GM19099 (cell line): ENCODE measurements at regions not wholly inside any gene's neighbourhood (a gene's known extent, or its start where the extent isn't known, plus 50 kb on each side); places are given as distances from the start of the nearest gene placed in this dataset.
A peak's percentile ranks its signal among the peaks of the same experiment; 100 is the strongest.

Experiments
- POLR2A ChIP-seq: IDR thresholded peaks from 3 replicates; pipeline ENCODE4 v1.6.1; 2011; ENCODE audit warnings: low read depth; ENCODE audit not compliant: insufficient read length; ENCODE audit errors: extremely low read depth

DNA sequence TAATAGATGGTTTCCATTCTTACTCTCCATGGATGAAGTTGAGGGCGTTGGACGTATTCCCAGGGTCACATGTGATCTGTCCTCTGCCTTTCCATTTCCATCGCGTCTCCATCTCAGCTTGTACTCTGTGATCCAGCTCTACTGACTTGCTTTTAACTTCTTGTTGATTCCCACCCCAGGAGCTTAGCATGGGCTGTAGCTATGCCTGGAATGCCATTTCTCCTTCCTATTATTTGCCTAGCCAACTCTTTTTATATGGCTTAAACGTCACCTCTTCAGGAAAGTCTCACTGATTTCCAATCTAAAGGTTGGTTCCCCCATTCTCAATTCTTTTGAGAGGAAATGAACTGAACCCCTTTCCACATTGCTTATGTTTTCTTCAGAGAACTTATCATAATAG, 475.9 kb downstream of the XYLT1 start:
- no peak for TF ChIP-seq POLR2A

DNA sequence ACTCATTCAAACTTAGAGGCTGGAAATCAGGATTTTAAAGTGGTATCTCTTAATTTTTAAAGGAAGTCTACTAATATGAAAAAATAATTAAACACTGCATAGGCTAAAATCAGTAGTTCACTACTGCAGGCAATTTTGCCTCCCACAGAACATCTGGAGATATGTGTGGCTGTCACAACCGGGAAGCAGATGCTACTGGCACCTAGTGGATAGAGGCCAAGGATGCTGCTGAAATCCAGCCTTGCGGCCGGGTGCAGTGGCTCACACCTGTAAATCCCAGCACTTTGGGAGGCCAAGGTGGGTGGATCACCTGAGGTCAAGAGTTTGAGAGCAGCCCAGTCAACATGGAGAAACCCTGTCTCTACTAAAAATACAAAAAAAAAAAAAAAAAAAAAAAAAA, 473.9 kb downstream of the XYLT1 start:
- no peak for TF ChIP-seq POLR2A

DNA sequence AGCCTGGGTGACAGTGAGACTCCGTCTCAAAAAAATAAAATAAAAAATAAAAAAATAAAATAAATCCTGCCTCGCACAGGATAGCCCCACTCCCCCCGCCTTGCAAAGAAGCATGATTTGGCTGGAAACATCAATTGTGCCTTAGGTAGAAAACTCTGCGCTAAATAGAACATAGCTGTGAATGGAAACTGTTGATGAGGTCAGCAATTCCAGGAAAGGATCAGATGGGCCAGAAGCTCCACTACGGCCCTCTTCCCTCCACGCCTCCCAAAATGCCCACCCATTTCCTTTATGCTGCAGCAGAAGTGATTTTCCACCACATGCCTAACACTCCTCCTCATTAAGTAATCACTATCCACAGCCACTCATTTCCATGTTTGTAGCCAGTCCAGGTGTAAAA, 473.4 kb downstream of the XYLT1 start:
- TF ChIP-seq POLR2A, result no peak

DNA sequence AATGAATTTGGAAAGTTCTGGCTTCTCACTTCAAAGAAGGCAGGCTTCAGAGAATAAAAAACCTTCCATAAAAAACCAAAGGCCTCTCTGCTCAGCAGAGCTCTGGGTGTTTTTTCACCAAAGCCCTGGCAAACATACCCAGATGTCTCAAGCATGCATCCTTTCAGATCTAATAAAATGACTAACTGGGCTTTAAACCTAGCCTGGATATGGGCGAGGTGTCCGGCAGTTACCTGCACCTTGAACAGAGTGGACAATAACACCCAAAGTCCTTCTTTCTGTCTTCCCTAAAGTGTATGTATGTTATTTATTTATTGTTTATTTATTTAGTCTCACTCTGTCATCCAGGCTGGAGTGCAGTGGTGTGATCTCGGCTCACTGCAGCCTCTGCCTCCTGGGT, 469.3 kb downstream of the XYLT1 start:
- TF ChIP-seq POLR2A, result no peak

DNA sequence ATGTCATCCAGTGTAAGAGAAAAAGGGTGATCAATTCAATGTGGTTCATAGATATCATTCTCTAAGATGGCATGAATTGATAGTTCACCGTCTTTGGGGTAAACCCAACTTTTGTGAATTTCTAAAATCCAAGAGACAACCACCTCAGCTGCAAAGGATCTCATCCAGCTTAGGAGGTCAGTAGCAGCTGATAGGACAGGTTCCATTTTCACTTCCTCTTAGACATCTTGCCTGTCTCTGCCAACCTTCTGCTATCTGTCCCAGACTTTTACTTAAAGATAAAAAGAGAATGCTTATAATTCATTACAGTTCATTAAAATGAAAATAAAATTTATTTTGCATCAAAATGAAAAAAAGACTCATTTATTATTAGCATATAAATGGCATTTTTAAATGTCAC, 468.2 kb downstream of the XYLT1 start:
- no peak for TF ChIP-seq POLR2A

DNA sequence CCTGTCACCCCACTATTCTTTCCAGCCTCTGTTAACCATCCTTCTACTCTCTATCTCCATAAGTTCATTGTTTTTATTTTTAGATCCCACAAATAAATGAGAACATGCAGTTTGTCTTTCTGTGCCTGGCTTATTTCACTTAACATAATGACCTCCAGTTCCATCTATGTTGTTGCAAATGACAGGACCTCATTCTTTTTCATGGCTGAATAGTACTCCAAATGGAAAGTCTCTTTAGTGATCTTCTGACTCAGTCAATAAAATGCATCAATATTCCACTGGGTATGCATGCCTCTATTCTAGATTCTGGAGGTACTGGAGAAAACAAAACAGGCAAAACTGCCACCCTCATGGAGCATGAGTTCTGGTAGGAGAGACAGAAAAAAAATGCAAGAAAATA, 459.0 kb downstream of the XYLT1 start:
- no peak for TF ChIP-seq POLR2A

DNA sequence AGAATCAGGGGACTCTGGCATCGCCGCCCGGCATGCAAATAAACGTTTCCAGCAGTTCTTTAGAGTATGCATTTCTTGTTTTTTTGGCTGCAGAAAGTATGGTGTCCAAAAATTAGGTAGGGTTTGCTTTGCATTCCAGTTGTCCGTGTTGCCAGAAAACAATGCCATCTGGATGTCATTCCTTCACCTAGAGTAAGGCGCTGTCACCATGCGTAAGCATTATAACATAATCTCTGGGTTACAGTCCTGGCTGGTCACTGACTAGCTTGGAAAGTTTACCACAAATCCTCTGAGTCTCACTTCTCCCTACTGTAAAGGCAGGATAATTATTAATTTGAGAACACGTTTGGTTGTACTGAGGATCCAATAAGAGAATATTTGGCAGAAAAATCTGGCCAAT, 457.7 kb downstream of the XYLT1 start:
- no peak for TF ChIP-seq POLR2A

DNA sequence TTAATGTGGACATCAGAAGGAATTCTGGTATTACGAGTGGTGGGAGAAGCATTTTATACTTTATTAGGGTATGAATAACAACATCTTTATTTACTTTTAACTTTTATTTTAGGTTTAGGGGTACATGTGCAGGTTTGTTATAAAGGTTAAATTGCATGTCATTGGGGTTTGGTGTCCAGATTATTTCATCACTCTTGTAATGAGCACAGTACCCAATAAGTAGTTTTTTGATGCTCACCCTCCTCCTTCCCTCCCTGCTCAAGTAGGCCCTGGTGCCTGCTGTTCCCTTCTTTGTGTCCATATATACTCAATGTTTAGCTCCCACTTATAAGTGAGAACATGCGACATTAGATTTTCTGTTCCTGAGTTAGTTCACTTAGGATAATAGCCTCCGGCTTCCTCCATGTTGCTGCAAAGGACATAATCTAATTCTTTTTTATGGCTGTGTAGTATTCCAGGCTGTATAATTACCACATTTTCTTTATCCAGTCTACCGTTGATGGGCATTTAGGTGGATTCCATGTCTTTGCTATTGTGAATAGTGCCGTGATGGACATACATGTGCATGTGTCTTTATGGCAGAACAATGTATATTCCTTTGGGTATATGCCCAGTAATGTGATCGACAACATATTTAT, 456.2 kb downstream of the XYLT1 start:
- no peak for TF ChIP-seq POLR2A

DNA sequence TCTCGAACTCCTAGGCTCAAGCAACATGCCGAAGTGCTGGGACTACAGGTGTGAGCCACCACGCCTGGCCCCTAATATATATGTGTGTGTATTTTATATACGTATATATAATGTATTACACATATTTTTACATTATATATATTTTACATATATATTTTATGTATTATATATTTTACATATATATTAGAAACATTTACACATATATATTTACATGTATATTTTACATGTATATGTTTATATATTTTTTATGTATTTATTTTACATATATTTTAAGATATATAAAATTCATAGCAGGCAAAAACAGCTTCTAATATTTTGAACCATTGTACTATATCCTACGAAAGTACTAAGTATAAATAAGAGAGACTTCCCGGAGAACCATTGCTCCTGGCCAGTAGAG, 455.1 kb downstream of the XYLT1 start:
- no peak for TF ChIP-seq POLR2A

DNA sequence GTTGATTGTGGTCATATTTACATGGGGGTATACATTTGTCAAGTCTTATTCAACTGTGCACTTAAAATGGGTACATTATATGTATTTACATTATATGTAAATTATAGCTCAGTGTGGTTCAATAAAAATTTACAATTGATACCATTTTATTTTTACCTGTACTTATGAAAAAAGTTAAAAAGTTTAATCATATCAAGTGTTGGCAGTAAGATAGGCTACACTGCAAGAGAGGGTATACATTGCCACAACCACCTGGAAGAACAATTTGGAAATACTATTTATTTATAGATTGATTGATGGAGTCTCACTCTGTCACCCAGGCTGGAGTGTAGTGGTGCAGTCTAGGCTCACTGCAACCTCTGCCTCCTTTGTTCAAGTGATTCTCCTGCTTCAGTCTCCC, 453.3 kb downstream of the XYLT1 start:
- no peak for TF ChIP-seq POLR2A

DNA sequence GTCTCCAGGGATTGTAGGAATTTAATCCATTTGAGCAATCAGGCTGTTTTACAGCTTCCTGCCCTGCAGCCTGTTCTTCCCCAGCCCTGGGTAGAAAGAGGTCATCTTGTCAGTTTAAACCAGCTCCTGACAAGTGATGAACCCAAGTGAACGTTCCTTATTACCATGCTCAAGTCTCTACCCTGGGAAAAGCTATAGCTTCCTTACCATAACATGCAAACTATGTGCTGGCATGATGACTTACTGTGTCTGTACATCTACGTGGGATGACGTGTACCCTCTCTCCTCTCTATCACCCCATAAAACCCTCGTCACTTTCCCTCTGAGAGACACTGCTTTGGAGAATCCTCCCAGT, 452.2 kb downstream of the XYLT1 start:
- TF ChIP-seq POLR2A, result no peak

DNA sequence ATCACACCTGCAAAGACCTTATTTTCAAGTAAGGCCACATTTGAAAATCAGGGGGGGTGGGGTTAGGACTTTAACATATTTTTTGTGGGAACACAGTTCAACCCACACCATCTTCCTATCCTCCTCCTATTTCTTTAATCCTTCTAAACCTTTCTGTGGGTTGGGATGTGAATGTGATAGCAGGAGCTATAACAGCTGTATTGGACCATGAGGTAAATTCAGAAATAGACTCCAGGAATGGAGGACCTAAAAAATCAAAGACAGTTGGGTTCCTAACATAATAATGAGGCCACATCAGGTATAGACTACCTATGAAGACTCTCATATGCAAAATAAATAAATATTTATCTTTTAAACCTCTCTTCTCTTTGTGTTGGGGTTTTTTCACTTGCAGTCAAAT, 451.4 kb downstream of the XYLT1 start:
- TF ChIP-seq POLR2A, result no peak

DNA sequence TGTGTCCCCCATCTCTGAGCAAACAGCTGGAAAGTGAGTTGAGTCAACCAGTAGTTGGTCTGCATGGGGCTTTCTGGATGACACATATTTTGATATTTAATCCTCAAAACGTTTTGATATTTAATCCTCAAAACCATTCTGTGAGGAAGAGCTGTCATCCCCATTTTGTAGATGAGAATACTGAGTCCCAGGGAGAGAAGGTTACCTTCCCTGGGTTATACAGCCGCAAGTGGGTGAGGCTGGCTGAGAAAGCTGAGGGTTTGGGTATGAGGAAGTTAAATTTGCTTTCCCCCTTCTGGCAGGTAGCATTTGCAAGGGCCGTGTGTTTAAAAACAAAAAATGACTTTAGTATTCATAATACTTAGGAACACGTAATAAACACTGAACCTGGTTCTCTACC, 447.2 kb downstream of the XYLT1 start:
- TF ChIP-seq POLR2A, result no peak

DNA sequence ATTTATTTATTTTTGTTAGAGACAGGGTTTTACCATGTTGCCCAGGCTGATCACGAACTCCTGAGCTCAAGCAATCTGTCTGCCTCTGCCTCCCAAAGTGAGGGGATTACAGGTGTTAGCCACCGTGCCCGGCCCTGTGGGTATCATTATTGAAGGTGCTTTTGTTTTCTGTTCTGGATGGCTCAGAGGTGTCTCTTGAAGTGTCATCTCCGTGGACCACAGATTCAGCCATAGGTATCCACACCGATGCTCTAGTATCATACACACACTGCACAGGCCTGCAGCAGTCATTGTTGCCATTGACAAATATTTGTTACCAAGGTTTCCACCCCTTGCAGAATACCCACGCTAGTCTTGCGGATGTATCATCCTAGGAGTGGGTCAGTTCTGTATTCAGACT, 446.2 kb downstream of the XYLT1 start:
- TF ChIP-seq POLR2A, result no peak

DNA sequence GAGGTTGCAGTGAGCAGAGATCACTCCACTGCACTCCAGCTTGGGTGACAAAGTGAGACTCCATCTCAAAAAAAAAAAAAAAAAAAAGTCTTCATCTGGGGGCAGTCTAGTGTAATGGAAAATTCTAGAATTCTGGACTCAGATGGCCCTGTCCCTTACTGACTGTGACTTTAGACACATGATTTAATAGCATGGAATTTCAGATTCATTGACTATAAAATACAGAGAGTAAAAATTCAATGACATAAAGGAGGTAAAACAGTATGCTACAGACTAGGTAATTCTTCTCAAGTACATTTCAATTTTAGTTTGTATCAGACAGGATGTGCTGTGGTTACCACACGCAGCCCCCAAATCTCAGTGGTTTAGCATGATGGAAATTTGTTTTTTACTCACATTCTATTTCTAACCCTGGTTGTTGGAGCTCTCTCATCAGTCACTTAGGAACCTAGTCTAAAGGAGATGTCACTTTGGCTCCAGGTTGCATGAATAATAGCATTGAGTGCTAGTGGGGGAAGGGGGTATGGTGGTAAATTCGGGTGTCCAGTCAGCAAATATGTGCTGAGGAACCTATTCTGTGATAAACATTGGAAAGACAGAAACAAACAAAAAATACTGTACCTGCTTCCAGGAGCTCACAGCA, 444.0 kb downstream of the XYLT1 start:
- TF ChIP-seq POLR2A, result peak; percentile 31

DNA sequence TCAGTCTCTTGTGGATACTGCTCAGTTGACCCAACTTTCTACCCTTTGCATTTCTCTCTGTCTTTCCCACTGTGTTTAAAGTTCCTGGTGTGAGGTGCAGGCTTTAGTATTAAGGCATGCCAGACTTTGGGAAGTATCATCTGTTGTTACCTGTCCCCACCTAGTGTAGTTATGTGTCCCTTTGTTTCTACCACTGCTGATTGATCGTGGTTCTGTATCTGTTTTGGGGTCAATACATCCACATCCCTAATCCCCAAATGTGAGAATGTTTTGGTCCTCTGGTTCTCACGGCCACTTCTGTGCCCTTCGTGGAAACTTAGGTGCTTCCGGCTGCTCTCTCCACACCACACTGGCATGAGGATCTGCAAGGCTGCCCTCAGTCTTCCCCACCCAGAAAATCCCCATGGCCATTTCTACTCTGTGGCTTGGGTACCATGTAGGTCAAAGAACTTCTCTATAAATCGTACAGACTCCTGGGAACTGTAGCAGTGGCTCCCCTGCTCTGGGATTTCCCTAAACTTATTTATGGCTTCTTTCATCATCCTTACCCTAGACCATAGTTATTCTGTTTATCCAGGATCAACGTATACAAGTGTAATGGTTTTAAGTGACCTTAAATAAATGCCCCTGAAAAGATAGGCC, 443.2 kb downstream of the XYLT1 start:
- no peak for TF ChIP-seq POLR2A

DNA sequence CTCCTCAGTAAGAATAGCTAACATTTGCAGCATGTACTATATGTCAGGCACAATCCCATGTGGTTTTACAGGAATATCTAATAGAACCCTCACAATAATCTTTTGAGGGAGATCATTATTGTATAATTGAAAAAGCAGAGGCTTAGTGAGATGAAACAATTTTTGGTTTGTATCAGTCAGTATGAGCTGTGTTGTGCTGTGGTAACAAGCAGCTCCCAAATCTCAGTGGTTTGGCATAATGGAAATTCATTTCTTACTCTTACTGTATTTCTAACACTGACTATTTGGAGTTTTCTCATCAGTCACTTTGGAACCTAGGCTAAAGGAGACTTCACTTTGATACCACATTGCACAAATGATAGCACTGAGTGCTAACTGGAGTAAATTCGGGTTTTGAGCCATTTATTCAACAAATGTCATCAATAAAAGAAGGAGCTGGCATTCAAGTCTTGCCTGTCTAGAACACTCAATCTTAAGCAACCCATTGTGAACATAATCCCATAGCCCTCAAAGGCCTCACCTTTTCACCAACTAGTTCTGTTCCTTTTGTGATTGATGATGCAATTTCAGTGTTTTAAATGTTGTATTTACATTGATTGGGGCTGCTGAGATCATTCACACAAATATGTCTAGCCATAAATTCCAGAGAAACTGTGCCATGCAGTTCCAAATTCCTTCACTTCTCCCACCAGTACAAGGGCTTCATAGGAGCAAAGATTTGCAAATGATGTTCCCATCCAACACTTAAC, 441.0 kb downstream of the XYLT1 start:
- no peak for TF ChIP-seq POLR2A
